ENCODE measurements at regions not wholly inside any gene's neighbourhood (a gene's known extent, or its start where the extent isn't known, plus 50 kb on each side); places are given as distances from the start of the nearest gene placed in this dataset.
A peak's percentile ranks its signal among the peaks of the same experiment; 100 is the strongest.
"Not testable (repeated sequence)": the region's sequence is repeated elsewhere in the genome, so short reads cannot be mapped to it uniquely, and the experiment has no call there.

DNA sequence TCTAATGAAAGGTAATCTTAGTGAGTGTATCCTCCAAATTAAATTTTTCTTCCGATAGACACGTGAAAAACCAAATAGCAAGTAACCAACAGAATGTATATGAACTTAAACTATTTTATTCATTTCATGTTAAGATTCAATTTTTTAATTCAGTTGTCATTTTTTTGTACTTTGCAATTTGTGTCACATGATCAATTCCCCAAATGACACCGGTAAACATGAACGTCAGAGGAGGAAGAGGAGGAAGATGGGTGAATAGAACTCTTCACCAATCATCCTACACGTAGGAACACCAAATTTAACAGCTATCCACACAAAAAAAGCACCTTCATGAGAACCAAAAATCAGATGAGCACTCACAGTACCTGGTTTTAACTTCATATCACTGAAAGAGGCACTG, 401.4 kb upstream of the MIR17HG start:
- DNase-seq (ENCODE audit: low spot score) = not testable (repeated sequence)

DNA sequence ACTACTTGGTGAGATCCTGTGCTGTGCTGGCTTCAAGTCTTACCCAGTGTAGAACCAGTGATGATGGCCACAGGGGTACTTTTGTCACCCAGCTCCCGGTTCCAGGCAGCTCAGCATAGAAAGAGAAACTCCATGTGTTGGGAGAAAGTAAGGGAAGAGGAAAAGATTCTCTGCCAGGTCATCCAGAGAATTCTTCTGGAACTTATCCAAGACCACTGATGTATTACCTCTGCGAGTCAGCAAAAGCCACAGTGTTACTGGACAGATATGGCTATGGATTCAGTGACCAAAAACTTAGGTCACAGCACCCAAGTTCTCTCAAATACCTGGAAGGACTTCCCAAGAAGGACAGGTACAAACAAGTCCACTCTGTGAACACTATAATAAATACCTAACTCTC, 399.5 kb upstream of the MIR17HG start:
- DNase-seq (ENCODE audit: low spot score) = no peak

DNA sequence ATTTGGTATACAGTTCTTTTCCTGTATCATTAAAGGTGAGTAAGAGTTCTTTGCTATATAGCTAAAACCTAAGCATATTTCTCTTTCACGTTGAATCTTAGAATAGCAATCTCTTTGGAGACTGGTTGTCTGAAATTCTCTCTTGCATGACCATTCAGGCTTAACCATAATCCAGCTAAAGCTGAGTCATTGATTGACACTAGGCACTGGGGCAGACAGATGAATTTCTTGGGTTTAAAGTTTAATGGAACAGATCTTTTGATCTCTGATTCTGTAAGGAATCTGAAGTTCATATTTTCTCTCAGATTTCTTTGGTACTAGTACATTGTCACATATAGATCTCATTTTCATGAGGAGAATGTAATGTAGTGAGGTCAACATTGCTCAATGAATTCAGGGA, 397.3 kb upstream of the MIR17HG start:
- no peak for DNase-seq (ENCODE audit: low spot score)

DNA sequence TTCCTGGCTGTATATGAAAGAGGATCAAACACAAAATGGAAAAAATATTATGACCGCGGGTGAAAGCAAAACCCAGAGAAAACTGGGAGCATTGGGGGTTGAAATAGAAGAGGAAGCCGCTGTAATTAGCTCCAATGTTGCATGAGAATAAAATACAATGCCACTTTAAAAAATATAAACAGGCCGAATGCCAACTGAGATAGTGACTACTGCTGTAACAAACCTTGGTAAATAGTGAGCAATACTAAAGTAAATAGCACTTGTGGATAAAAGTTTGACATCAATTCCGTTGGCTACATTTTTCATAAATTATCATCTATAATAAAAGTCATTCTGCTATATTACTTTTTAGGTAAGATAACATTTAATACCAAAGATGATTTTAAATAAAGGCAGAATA, 395.8 kb upstream of the MIR17HG start:
- DNase-seq (ENCODE audit: low spot score) = no peak

DNA sequence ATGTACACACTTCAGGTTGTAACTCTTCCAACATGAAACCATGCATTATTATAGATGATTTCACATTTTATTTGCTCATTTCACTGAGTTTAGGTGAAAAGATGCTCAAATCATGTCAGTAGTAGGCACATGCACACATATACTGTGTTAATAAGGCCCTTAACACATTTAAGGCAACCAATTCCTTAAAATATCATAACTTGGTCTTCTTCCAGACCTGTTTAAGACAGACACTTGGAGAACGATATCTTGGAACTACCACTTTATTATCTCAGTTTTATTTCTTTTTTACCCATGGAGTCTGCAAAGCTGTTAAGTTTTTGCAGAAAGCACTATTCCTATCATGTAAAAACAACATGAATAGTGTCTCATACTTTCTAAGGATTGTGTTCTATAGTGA, 395.2 kb upstream of the MIR17HG start:
- no peak for DNase-seq (ENCODE audit: low spot score)

DNA sequence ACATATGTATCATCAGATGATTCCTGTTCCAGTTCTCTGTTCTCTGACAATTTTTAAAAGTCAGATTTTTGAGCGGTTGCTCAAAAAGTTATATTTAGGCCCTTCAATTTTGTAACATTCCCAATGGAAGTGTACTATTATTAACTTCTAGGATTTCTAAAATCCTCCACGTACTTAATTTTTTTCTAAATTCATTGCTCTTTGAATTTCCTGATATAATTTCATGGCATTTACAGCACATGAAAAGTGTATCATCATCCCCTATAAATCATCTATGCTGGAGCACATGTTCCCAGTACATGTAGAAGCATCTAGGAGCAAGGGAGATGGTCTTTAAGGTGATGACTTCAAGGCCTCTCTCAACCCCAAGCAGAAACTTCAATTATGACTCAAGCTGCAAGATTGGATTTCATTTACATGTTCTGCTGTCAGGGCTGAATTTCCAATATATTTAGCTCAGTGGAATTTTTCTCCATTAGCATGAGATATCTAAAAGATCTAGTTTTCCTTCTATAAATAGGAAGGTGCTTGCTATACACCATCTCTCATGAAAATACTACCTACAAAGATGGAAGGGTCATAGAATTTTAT, 392.8 kb upstream of the MIR17HG start:
- DNase-seq (ENCODE audit: low spot score) = no peak

DNA sequence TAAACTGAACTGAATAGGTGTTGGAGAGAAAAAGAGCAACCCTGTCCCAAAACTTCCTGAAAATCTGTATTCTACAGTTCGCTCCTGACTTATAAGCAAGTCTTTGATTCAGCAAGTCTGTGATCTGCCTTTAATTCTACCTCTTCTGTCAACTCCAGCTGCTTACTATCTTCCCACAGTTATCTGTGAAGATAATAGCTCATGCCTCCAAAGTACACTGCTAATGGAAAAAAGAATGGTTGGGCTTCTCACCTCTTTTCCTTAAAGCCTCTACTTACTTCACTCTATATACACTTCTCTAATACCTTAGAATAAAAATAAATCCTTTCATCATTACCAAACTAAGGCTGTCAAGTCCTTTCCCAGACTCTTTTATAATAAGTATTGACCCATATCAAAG, 391.5 kb upstream of the MIR17HG start:
- no peak for DNase-seq (ENCODE audit: low spot score)

DNA sequence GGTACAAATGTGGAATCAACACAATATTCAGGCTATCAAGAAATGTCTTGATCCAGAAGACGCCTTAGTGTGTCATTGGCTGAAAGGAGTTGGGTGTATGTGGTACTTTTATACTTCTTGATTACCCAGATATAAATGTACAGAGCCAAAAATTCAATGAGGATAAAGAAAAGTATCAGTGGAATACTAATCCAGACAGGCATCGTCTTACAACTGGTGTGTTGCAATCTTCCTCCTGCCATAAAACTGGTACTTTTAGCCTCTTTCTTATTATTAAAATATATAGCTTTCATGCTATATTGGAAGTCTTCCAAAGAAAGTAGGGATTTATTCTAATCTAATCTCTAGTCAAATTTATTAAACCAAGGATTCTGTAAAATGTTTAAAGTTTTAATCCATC, 388.6 kb upstream of the MIR17HG start:
- DNase-seq (ENCODE audit: low spot score) = no peak

DNA sequence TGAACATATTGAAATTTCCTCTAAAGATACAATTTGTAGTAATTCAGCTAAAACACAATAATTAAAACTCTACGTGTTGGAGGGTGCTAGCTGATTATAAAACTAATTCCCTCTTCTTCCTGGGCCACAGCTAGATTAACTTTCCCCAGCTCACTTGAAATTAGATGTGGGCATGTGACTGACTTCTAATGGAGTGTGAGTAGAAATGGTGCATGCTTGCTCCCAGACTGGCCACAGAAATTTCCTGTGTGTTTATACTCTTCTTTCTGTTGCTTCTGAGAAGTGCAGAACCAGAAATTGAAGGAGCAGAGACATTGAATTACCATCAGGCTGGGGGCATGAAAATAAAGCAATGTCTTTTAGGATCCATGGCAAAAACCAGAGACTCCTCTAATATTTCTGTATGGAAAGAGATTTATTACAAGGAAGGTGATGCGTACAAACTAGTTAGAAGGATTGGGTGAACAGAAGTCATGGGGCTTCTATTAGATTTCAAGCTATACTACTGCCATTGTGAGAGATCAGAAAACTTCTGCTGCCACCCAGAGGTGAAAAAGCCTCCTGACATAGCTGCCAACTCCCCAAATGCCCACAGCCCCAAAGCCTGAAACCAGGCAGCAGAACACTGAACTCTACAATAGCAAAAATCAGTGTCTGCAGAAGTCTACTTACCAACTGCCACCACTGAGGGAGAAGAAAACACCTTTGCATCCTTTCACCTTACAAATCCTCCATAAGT, 379.2 kb upstream of the MIR17HG start:
- no peak for DNase-seq (ENCODE audit: low spot score)

DNA sequence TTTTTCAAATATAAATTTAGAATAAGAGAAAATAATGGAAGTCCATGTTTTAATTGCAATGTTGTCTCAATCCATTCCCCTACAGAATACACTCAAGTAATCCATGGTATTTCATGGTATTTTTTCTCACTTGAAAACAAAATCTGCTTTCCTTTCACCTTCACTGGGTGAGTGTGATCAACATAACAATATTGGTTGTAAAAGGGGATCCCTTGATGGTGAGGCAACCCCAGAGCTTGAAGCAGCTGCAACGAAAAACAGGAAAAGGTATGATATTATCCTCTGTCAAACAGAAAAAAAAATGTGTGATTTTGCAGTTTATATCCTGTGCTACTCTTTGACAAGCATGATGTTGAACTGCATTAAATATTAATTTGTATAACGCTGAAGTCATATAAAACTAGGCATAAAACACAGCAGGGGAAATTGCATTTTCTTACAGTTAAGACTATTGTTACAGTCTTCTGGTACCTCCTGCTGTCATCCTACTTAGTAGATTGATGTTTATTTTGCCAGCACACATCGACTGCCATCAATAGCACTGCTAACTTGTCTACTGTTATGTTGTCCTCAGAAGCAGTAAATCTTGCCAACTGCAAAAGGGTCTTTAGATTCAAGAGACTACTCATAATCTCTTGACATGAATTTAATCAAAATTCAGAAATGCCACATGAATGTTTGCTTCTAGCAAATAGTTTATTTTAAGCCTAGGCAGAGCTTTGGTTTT, 373.1 kb upstream of the MIR17HG start:
- no peak for DNase-seq (ENCODE audit: low spot score)

DNA sequence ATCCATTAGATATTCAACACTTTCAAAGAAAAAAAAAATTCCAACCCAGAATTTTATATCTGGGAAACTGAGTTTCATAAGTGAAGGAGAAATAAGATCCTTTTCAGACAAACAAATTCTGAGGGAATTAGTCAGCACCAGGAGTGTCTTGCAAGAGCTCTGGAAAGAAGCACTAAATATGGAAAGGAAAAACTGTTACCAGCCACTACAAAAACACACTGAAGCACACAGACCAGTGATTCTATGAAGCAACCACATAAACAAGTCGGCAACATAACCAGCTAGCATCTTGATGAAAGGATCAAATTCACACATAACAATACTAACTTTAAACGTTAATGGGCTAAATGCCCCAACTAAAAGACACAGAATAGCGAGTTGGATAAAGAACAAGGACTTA, 368.4 kb upstream of the MIR17HG start:
- DNase-seq (ENCODE audit: low spot score) = no peak

DNA sequence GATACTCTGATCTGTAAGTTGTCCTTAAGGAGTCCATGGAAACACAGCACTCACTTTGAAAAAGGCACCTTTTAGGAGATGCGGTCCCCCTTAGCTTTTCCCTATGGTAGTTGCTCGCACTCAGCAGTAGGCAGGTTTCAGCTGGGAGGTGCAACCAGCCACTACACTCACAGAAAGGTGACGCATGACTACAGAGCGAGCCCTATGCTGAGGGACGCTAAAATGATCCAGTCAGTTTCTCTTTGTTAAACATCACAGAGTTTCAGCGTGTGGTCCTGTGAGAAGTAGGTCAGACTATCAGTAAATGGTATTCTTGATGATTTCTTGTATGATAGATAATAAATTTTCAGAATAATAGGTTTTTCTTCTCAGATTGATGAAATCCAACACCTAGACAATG, 362.7 kb upstream of the MIR17HG start:
- no peak for DNase-seq (ENCODE audit: low spot score)

DNA sequence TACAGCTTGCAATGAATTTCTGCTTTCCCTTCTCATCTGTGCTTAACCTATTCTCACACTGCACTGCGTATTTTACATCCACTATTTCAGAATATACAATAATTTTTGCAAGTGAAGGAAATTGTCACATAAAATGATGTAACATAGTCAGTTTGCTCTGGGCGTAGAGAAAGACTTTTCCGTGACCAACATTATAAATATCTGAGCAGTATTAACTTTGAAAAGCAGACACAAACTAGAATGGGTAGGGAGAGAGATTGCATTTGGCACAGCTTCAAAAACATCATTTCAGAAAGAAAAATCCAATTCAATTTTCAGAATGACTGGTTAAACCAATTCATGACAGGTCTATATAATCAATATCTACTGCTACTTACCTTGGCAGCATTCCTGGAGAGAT, 352.5 kb upstream of the MIR17HG start:
- DNase-seq (ENCODE audit: low spot score) = no peak

DNA sequence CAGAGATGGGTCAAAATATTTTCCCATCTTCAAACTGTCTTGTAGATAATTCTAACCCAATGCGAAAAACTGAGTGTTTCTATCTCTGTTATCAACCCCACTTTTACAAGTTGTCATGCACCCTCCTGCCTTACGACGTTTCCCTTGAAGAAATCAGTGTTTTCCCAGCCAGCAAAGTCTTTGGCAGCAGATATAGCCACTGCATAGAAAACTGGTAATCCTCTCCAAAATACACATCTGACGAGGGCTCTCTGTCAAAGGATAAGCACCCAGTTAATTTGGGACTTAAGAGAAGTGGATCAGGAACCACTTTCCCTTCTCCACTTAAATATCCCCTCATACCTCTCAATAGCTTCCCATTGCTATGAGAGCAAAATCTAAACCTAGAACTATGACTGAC, 351.9 kb upstream of the MIR17HG start:
- no peak for DNase-seq (ENCODE audit: low spot score)

DNA sequence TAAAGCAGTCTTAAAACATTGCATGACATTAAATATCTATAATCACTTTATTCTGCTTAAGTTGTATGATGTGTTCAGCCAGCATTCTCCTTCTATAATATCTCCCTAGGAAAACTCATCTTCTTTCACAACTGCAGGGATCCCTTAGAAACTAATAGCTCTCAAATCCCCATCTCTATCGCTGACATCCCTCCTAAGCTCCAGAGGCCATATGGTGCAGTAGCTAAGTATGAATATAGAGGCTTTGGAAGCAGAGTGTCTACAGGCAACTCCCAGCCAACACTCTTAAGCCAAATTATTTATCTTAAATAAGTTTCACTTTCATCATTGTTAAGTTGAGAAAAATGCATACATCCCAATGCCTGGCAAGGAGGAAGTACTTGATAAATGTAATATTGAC, 349.5 kb upstream of the MIR17HG start:
- DNase-seq (ENCODE audit: low spot score) = no peak

DNA sequence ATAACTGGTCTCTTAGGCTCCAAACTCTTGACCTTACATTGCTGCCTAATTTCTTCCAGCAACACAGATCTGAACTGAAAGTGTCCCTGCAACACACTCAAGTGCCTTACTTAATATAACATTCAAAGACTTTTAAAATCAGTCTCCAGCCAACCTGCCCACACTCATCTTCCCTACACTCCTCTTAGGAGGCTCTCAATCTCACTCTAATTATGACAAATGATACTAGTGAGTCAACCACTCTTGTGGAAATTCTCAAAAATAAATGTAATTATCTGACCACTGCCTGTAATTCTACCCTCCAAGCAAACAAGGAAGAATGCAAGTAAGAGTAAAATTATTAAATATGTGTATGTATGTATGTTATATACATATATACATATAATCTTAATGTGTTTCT, 348.1 kb upstream of the MIR17HG start:
- no peak for DNase-seq (ENCODE audit: low spot score)

DNA sequence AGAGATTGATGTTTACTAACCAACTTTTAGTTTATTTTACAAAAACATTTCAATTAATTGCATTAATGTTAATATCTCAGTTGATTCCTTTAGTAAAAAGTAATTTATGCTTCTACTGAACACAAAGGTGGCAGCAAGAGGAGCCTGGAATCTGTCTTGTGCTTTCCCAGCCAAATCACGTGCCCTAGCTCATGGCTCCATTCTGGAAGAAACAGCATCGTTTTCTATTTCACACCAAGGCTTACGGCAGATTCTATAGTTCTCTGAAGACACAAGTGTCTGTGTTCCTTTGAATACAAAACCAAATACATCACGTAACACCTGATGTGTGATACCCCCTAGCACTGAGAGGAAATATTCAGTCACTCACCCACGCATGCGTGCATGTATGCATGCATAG, 346.1 kb upstream of the MIR17HG start:
- DNase-seq (ENCODE audit: low spot score) = no peak

DNA sequence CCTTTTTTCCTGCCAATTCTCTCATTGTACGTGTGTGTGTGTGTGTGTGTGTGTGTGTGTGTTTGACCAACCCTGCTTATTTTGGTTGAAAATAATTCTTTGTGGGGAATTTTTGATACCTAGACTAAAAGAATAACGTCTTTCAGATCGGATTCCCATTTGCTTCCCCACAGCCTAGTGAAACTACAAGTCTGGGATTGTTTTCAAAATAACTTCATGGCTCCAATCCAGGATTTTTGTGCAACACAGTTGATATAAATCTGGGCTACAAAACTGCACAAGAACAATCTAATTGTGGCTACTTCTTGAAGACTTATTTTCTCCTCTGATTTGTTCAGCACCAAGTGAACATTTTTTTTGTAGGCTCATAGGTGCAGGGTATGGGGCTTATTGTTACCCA, 332.8 kb upstream of the MIR17HG start:
- no peak for DNase-seq (ENCODE audit: low spot score)

DNA sequence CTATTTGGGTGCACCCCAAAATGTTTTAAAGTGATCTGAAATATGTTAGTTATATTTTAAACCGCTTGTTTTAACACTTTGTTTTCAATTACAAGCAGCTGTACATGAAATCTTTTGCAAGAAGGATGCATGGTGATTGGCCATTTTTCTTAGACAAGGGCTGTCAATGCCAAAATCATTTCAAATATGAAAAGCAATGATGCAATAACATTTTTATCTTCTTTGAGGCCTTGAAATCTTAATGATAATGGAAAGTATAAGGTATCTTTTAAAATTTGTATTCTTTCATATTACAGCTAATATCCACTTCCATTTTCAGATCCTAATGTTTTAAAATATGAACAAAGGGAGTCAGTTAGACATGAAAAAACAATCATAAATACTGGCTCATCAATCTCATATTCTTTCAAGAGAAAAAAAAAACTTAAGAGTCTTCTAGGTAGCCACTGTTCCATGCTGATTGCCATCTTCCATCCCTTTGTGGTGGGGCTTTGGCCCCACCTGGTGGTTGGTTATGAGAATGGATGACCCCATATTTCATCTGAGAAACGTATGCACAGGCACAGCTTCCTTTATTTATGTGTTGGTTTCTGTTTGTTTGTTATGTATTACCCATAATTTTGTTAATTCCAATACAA, 330.3 kb upstream of the MIR17HG start:
- peak; percentile 34 for DNase-seq (ENCODE audit: low spot score)

DNA sequence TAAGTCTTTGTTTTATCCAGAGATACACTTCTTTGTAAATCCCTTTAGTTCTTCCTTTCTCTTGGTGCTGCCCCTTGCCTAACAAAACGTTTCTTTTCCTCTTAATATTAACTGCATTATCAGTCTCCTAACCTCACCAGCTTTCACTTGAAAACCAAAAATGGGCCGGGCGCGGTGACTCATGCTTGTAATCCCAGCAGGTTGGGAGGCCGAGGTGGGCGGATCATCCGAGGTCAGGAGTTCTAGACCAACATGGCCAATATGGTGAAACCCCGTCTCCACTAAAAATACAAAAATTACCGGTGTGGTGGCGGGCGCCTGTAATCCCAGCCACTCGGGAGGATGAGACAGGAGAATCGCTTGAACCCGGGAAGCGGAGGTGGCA, 329.8 kb upstream of the MIR17HG start:
- no peak for DNase-seq (ENCODE audit: low spot score)

DNA sequence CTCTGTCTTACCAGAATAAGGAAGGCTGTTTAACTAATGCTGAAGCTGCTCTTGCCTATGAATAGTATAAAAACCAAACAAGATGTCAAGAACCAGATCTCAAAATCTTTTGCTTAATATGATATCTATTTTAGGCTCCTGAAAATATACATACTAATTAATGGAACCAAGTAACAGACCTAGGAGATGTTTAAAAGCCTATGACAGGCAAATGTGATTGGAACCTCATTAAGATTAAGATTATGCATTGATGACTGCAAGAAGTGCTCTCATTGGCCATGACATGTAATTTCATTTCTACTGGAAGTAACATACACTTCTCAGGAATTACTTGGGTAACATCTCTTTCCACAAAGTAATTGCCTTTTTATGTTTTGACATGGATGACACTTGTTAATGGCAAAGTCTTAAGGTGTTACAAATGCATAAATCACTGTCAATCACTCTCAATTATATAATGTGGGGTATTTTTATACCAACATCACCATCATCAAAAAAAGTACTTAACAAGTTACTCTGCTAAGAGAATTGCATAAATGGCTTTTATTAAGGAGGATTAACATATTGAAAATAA, 326.9 kb upstream of the MIR17HG start:
- no peak for DNase-seq (ENCODE audit: low spot score)

DNA sequence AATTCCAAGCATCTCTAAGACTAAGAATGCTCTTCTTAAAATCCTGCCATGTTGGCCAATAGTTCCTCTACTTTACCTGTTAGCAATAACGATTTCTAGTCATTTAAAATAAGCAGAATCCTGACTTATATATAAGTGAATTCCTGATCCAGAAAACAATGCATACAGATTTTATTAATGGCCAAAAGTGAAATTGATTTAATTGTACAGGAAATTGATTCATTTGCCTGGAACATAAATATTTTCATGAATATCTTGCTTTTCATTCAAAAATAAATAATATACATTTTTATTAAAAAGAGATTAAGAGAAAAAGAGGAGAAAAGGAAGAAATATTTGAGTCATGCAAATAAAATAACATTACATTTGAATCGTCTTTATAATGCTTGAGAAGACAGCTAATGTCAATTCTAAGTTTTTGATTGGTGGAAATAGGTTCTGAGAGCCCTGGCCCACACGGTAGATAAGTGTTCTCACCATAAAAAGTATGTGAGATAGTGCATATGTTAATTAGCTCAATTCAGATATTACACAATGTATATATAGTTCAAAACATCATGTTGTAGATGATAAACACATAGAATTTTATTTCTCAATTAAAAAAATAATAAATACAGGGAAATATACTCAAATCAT, 323.2 kb upstream of the MIR17HG start:
- no peak for DNase-seq (ENCODE audit: low spot score)

Data from activated CD4-positive, alpha-beta T cell treated with anti-CD3 and anti-CD28 coated beads, Interleukin-2, Interleukin-4, amounts not matched to agents 100 ng/mL and 50 ng/mL, durations not matched to agents 16 hours and 8 hours (primary cell).